WERI-Rb-1 (cell line): ENCODE measurements at regions not wholly inside any gene's neighbourhood (a gene's known extent, or its start where the extent isn't known, plus 50 kb on each side); places are given as distances from the start of the nearest gene placed in this dataset.
A peak's percentile ranks its signal among the peaks of the same experiment; 100 is the strongest.

Experiments used
- DNase-seq: peaks from one replicate; pipeline ENCODE4 v3.0.0-alpha.2; 2020
- H3K27ac ChIP-seq: fragments of 250-450 bp; sonication (Bioruptor Pico); 2 replicates; pipeline ENCODE4 v1.5.1; 2020; ENCODE audit warnings: mild to moderate bottlenecking, moderate library complexity
- H3K27me3 ChIP-seq: fragments of 250-450 bp; sonication (Bioruptor Pico); 2 replicates; pipeline ENCODE4 v1.5.1; 2021; ENCODE audit warnings: mild to moderate bottlenecking, low read depth, moderate library complexity; ENCODE audit not compliant: insufficient read depth, severe bottlenecking
- H3K36me3 ChIP-seq: fragments of 250-450 bp; sonication (Bioruptor Pico); 2 replicates; pipeline ENCODE4 v1.5.1; 2020; ENCODE audit warnings: mild to moderate bottlenecking, moderate library complexity
- H3K4me3 ChIP-seq: 2 replicates; pipeline ENCODE4 v1.5.1; 2011; ENCODE audit warnings: low read depth, mild to moderate bottlenecking, control low read depth, low read length
- H3K9me3 ChIP-seq: fragments of 250-450 bp; sonication (Bioruptor Pico); 2 replicates; pipeline ENCODE4 v1.5.1; 2021; ENCODE audit warnings: mild to moderate bottlenecking, moderate library complexity; ENCODE audit not compliant: severe bottlenecking
- TF ChIP-seq, protein P1 (sequence below): IDR thresholded peaks from 2 replicates; pipeline ENCODE4 v1.5.1; 2011; ENCODE audit warnings: low read depth, mild to moderate bottlenecking, control low read depth, inconsistent platforms, low read length

DNA sequence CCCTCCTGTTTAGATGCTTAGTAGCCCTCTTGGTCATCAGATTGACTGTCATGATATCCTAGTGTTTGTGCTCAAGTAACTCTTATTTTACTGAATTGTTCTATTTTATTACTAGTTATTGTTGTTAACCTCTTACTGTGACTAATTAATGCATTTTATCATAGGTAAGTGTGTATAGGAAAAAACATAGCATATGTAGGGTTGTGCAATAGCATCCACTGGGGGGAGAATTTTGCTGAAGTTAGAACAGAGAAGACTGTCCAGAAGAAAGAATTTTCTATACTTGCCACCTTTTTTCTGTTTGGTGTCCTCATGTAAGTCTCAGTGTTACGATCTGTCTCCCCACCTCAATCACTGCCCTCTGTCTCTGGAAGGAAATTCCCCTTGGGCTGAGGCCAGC, 177.4 kb downstream of the RPIA start:
- H3K27ac ChIP-seq: no peak overlapping the region
- H3K4me3 ChIP-seq: no peak overlapping the region

GRCh38 chr2:88870267-88870839, 178.9 kb downstream of the RPIA start:
- Histone ChIP-seq H3K9me3 (no peaks in the 10 kb centered on the region), H3K36me3 (no peaks in the 10 kb centered on the region), H3K27ac (no peak overlapping the region), H3K4me3 (no peak overlapping the region), H3K27me3 (peaks cover 71% of the 10 kb centered on the region)
- no peak for DNase-seq
- TF ChIP-seq, protein P1, sequence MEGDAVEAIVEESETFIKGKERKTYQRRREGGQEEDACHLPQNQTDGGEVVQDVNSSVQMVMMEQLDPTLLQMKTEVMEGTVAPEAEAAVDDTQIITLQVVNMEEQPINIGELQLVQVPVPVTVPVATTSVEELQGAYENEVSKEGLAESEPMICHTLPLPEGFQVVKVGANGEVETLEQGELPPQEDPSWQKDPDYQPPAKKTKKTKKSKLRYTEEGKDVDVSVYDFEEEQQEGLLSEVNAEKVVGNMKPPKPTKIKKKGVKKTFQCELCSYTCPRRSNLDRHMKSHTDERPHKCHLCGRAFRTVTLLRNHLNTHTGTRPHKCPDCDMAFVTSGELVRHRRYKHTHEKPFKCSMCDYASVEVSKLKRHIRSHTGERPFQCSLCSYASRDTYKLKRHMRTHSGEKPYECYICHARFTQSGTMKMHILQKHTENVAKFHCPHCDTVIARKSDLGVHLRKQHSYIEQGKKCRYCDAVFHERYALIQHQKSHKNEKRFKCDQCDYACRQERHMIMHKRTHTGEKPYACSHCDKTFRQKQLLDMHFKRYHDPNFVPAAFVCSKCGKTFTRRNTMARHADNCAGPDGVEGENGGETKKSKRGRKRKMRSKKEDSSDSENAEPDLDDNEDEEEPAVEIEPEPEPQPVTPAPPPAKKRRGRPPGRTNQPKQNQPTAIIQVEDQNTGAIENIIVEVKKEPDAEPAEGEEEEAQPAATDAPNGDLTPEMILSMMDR: no peak

More for the DNA sequence above, 177.4 kb downstream of the RPIA start:
- no peak for DNase-seq
- Histone ChIP-seq H3K36me3 (no peaks in the 10 kb centered on the region), H3K27me3 (peaks cover 78% of the 10 kb centered on the region), H3K9me3 (no peaks in the 10 kb centered on the region)
- TF ChIP-seq, protein P1: no peak

GRCh38 chr2:88871336-88871735, 179.9 kb downstream of the RPIA start:
- no peak for DNase-seq
- no peaks in the 10 kb centered on the region for H3K9me3 ChIP-seq
- no peak overlapping the region for H3K27ac ChIP-seq
- H3K4me3 ChIP-seq: no peak overlapping the region
- TF ChIP-seq, protein P1: no peak
- H3K36me3 ChIP-seq: no peaks in the 10 kb centered on the region
- peaks cover 71% of the 10 kb centered on the region for H3K27me3 ChIP-seq

DNA sequence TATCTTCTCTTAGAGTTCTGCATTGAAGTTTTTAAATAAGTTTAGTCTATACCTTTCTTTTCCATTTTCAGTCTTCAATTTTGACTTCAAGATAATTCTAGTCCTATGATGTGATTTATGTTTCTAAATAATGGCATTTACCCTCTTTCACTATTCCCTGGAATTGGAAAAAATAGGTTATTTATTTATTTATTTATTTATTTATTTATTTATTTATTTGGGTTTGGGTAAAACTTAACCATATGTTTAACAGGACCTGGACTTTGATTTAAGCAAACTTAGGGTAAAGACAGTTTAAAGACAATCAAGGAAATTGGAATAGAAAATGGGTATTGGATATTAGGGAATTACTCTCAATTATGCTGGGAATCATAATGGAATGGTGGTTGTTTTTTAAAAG, 182.1 kb downstream of the RPIA start:
- H3K27ac ChIP-seq: no peak overlapping the region
- H3K36me3 ChIP-seq: no peaks in the 10 kb centered on the region
- TF ChIP-seq, protein P1: no peak
- H3K4me3 ChIP-seq: no peak overlapping the region
- no peaks in the 10 kb centered on the region for H3K9me3 ChIP-seq
- DNase-seq: no peak
- peaks cover 74% of the 10 kb centered on the region for H3K27me3 ChIP-seq

DNA sequence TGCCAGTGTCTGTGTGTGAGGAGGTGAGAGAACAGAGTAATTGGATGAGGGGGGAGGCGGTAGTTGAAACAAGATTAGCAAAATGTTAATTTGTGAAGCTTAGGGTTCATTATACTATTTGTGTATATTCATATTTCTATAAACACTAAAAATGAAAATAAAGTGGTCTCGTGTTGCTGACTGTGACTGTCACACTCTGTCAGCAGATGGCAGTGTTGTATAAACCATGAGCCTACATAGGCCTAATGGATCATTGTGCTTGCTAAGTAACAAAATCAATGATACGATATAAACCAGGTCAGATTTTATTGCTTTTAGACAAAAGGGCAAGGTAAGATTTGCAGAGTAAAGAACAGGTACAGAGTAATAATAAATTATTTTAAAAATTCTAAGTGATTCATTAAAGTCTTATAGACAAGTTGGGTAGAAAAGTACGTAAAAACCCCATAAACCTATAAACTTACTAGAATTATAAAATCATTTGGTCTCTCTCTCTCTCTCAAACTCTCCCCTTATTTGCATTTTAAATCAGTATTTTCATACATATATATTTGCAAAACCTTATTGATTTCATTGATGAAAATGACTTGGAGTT, 182.7 kb downstream of the RPIA start:
- Histone ChIP-seq H3K4me3 (no peak overlapping the region), H3K36me3 (no peaks in the 10 kb centered on the region), H3K27me3 (peaks cover 72% of the 10 kb centered on the region), H3K9me3 (no peaks in the 10 kb centered on the region), H3K27ac (no peak overlapping the region)
- TF ChIP-seq, protein P1: peak; percentile 66
- DNase-seq: peak; percentile 31

DNA sequence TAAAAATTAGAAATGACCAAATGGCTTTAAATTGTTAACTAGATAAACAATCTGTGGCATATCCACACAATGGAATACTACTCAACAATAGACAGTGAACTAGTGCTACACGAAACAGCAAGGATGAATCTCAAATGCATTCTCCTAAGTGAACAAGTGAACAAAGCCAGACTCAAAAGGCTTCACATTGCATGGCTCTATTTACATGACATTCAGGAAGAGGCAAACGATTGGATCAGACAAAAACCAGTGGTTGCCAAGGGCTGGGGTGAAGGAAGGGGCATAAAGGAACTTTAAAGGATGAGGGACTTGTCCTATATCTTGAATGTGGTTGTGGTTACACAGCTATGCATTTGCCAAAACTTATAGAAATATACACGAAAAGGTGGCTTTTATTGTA, 184.3 kb downstream of the RPIA start:
- H3K27me3 ChIP-seq: peaks cover 77% of the 10 kb centered on the region
- no peaks in the 10 kb centered on the region for H3K9me3 ChIP-seq
- DNase-seq: no peak
- H3K4me3 ChIP-seq: no peak overlapping the region
- TF ChIP-seq, protein P1: no peak
- no peaks in the 10 kb centered on the region for H3K36me3 ChIP-seq
- H3K27ac ChIP-seq: no peak overlapping the region
